Activated CD4-positive, alpha-beta T cell treated with anti-CD3 and anti-CD28 coated beads, Interleukin-2, amount 50 U/mL, for 24 hours (primary cell): ENCODE measurements at regions not wholly inside any gene's neighbourhood (a gene's known extent, or its start where the extent isn't known, plus 50 kb on each side); places are given as distances from the start of the nearest gene placed in this dataset.
"Not testable (repeated sequence)": the region's sequence is repeated elsewhere in the genome, so short reads cannot be mapped to it uniquely, and the experiment has no call there.

ENCODE experiments used
- DNase-seq, 2 donors: peaks; one replicate each; pipeline ENCODE4 v3.0.0-alpha.2; 2020; ENCODE audit warnings: low read depth in 1 of 2, low spot score in 1 of 2

GRCh38 chr15:24733659-24734058, 58.1 kb downstream of the NPAP1 start:
- DNase-seq, result no peak

- DNase-seq, result no peak
Observed at GRCh38 chr15:24734396-24734795, 58.8 kb downstream of the NPAP1 start.

GRCh38 chr15:24745290-24745689, 69.7 kb downstream of the NPAP1 start:
- DNase-seq, result no peak

GRCh38 chr15:24746094-24746493, 70.5 kb downstream of the NPAP1 start:
- no peak for DNase-seq

- no peak for DNase-seq
Observed at GRCh38 chr15:24747376-24747775, 71.8 kb downstream of the NPAP1 start.

- DNase-seq, result no peak
Observed at GRCh38 chr15:24748812-24749439, 73.4 kb downstream of the NPAP1 start.

- no peak for DNase-seq
Observed at GRCh38 chr15:24752354-24752753, 76.8 kb downstream of the NPAP1 start.

- no peak for DNase-seq
Observed at GRCh38 chr15:24756101-24756500, 80.5 kb downstream of the NPAP1 start.

- no peak for DNase-seq
Observed at GRCh38 chr15:24760066-24760465, 84.5 kb downstream of the NPAP1 start.

- DNase-seq, result no peak
Observed at GRCh38 chr15:24761704-24762302, 86.2 kb downstream of the NPAP1 start.

GRCh38 chr15:24763891-24764290, 88.3 kb downstream of the NPAP1 start:
- DNase-seq, result no peak

- DNase-seq, result no peak
Observed at GRCh38 chr15:24764375-24765171, 89.0 kb downstream of the NPAP1 start.

- DNase-seq, result no peak
Observed at GRCh38 chr15:24766511-24767133, 91.0 kb downstream of the NPAP1 start.

GRCh38 chr15:24772266-24772665, 96.7 kb downstream of the NPAP1 start:
- DNase-seq, result no peak

- peak; percentile 30 to 58 for DNase-seq
Observed at GRCh38 chr15:24772686-24773373, 97.3 kb downstream of the NPAP1 start.

GRCh38 chr15:24777307-24777706, 101.7 kb downstream of the NPAP1 start:
- no peak for DNase-seq

- no peak for DNase-seq
Observed at GRCh38 chr15:24784506-24784905, 108.9 kb downstream of the NPAP1 start.

- DNase-seq, result no peak
Observed at GRCh38 chr15:24786347-24786746, 110.8 kb downstream of the NPAP1 start.

- not testable (repeated sequence) for DNase-seq
Observed at GRCh38 chr15:24802624-24803023, 127.0 kb downstream of the NPAP1 start.

- DNase-seq, result no peak
Observed at GRCh38 chr15:24819680-24820079, 135.1 kb upstream of the SNRPN start.

GRCh38 chr15:24823473-24823872, 131.3 kb upstream of the SNRPN start:
- DNase-seq, result no peak
